ENCODE measurements at regions not wholly inside any gene's neighbourhood (a gene's known extent, or its start where the extent isn't known, plus 50 kb on each side); places are given as distances from the start of the nearest gene placed in this dataset.

- no peaks in the 10 kb centered on the region for H3K9me2 ChIP-seq (ENCODE audit: insufficient read depth)
- H3K4me3 ChIP-seq = no peak overlapping the region
- H2AFZ ChIP-seq = no peak overlapping the region
- no peak overlapping the region for H3K4me3 Mint-ChIP-seq
- no peak overlapping the region for H3K4me2 ChIP-seq
- H3K79me2 ChIP-seq (replicated peaks; ENCODE audit: insufficient read depth) = no peaks in the 10 kb centered on the region
- no peaks in the 10 kb centered on the region for H3K36me3 Mint-ChIP-seq (ENCODE audit: low read depth)
- no peaks in the 10 kb centered on the region for H3K27me3 ChIP-seq (ENCODE audit: insufficient read depth)
- H4K20me1 ChIP-seq (replicated peaks; ENCODE audit: insufficient read depth) = no peaks in the 10 kb centered on the region
- ATAC-seq (no peak), DNase-seq (ENCODE audit: low spot score) (no peak)
- 0 out of 2 replicates have a peak, but pooled peaks cover 2% of the 10 kb centered on the region for H3K4me1 ChIP-seq (ENCODE audit: insufficient read depth)
- H3K4me1 Mint-ChIP-seq = peaks cover 3% of the 10 kb centered on the region
- H3K27me3 Mint-ChIP-seq (ENCODE audit: insufficient read depth, low read depth, poor library complexity) = no peaks in the 10 kb centered on the region
- no peak overlapping the region for H3K27ac ChIP-seq (ENCODE audit: low read depth)
- no peak overlapping the region for H3K27ac Mint-ChIP-seq
- no peaks in the 10 kb centered on the region for H3K9me3 Mint-ChIP-seq
- H3F3A ChIP-seq (replicated peaks; ENCODE audit: low read depth) = no peaks in the 10 kb centered on the region
- TF ChIP-seq REST (IDR thresholded peaks at IDR 0.05; ENCODE audit: unreplicated experiment) = no peak
- no peak for TF ChIP-seq POLR2AphosphoS5 (IDR thresholded peaks at IDR 0.05; ENCODE audit: low read depth)
- TF ChIP-seq EZH2phosphoT487 (IDR thresholded peaks at IDR 0.05; ENCODE audit: unreplicated experiment) = no peak
- TF ChIP-seq, protein P1, sequence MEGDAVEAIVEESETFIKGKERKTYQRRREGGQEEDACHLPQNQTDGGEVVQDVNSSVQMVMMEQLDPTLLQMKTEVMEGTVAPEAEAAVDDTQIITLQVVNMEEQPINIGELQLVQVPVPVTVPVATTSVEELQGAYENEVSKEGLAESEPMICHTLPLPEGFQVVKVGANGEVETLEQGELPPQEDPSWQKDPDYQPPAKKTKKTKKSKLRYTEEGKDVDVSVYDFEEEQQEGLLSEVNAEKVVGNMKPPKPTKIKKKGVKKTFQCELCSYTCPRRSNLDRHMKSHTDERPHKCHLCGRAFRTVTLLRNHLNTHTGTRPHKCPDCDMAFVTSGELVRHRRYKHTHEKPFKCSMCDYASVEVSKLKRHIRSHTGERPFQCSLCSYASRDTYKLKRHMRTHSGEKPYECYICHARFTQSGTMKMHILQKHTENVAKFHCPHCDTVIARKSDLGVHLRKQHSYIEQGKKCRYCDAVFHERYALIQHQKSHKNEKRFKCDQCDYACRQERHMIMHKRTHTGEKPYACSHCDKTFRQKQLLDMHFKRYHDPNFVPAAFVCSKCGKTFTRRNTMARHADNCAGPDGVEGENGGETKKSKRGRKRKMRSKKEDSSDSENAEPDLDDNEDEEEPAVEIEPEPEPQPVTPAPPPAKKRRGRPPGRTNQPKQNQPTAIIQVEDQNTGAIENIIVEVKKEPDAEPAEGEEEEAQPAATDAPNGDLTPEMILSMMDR (conservative IDR thresholded peaks at IDR 0.05; ENCODE audit: low read depth in 2 of 2) = no peak
- no peak for TF ChIP-seq NANOG (IDR thresholded peaks at IDR 0.05; ENCODE audit: borderline replicate concordance)
- no peak for TF ChIP-seq ZNF331 (CRISPR knock-in tag; IDR thresholded peaks at IDR 0.05; ENCODE audit: low read depth)
- no peak for TF ChIP-seq JUNB (IDR thresholded peaks at IDR 0.05; ENCODE audit: unreplicated experiment)
- no peak for TF ChIP-seq EZH2 (IDR thresholded peaks at IDR 0.05; ENCODE audit: low read depth, unreplicated experiment)
- TF ChIP-seq, protein P2, sequence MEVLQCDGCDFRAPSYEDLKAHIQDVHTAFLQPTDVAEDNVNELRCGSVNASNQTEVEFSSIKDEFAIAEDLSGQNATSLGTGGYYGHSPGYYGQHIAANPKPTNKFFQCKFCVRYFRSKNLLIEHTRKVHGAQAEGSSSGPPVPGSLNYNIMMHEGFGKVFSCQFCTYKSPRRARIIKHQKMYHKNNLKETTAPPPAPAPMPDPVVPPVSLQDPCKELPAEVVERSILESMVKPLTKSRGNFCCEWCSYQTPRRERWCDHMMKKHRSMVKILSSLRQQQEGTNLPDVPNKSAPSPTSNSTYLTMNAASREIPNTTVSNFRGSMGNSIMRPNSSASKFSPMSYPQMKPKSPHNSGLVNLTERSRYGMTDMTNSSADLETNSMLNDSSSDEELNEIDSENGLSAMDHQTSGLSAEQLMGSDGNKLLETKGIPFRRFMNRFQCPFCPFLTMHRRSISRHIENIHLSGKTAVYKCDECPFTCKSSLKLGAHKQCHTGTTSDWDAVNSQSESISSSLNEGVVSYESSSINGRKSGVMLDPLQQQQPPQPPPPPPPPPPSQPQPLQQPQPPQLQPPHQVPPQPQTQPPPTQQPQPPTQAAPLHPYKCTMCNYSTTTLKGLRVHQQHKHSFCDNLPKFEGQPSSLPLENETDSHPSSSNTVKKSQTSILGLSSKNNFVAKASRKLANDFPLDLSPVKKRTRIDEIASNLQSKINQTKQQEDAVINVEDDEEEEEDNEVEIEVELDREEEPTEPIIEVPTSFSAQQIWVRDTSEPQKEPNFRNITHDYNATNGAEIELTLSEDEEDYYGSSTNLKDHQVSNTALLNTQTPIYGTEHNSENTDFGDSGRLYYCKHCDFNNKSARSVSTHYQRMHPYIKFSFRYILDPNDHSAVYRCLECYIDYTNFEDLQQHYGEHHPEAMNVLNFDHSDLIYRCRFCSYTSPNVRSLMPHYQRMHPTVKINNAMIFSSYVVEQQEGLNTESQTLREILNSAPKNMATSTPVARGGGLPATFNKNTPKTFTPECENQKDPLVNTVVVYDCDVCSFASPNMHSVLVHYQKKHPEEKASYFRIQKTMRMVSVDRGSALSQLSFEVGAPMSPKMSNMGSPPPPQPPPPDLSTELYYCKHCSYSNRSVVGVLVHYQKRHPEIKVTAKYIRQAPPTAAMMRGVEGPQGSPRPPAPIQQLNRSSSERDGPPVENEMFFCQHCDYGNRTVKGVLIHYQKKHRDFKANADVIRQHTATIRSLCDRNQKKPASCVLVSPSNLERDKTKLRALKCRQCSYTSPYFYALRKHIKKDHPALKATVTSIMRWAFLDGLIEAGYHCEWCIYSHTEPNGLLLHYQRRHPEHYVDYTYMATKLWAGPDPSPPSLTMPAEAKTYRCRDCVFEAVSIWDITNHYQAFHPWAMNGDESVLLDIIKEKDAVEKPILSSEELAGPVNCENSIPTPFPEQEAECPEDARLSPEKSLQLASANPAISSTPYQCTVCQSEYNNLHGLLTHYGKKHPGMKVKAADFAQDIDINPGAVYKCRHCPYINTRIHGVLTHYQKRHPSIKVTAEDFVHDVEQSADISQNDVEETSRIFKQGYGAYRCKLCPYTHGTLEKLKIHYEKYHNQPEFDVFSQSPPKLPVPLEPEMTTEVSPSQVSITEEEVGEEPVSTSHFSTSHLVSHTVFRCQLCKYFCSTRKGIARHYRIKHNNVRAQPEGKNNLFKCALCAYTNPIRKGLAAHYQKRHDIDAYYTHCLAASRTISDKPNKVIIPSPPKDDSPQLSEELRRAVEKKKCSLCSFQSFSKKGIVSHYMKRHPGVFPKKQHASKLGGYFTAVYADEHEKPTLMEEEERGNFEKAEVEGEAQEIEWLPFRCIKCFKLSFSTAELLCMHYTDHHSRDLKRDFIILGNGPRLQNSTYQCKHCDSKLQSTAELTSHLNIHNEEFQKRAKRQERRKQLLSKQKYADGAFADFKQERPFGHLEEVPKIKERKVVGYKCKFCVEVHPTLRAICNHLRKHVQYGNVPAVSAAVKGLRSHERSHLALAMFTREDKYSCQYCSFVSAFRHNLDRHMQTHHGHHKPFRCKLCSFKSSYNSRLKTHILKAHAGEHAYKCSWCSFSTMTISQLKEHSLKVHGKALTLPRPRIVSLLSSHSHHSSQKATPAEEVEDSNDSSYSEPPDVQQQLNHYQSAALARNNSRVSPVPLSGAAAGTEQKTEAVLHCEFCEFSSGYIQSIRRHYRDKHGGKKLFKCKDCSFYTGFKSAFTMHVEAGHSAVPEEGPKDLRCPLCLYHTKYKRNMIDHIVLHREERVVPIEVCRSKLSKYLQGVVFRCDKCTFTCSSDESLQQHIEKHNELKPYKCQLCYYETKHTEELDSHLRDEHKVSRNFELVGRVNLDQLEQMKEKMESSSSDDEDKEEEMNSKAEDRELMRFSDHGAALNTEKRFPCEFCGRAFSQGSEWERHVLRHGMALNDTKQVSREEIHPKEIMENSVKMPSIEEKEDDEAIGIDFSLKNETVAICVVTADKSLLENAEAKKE (CRISPR knock-in tag; IDR thresholded peaks at IDR 0.05) = no peak
- no peak for TF ChIP-seq STAT1 (IDR thresholded peaks at IDR 0.05; ENCODE audit: unreplicated experiment)
- TF ChIP-seq ETS1 (IDR thresholded peaks at IDR 0.05) = no peak
- no peak for TF ChIP-seq CREB1 (CRISPR knock-in tag; IDR thresholded peaks at IDR 0.05; ENCODE audit: low read depth)
- no peak for TF ChIP-seq ZNF114 (CRISPR knock-in tag; IDR thresholded peaks at IDR 0.05)
- H3K36me3 ChIP-seq (ENCODE audit: insufficient read depth) = no peaks in the 10 kb centered on the region
These were observed 120.1 kb upstream of the PMEPA1 start for GRCh38 chr20:57829805-57830514.
